ENCODE measurements at regions not wholly inside any gene's neighbourhood (a gene's known extent, or its start where the extent isn't known, plus 50 kb on each side); places are given as distances from the start of the nearest gene placed in this dataset.

DNA sequence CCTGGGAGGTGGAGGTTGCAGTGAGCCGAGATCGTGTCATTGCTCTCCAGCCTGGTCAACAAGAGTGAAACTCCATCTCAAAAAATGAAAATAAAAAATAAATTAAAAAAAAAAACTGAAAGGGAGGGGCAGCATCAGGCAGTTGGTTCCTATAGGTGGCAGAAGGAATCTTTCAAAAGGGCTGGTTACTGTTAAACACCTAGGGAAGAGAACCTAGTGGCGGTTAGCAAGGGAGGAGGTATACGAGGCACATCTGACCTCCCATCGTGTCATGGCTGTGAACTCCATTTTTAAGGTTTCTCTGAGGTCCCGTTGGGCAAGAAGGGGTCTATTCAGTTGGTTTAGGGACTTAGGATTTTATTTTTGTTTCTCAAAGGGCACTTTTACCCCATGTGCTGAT is 150.1 kb downstream of the SLC7A11 start:
- POLR2A ChIA-PET = no interaction called here
- no peak overlapping the region for H2AFZ ChIP-seq (ENCODE audit: low read length)
- no peaks in the 10 kb centered on the region for H3K4me1 ChIP-seq (ENCODE audit: insufficient read depth, low read length, poor library complexity, severe bottlenecking)
- H3K9me3 ChIP-seq (ENCODE audit: low read length) = no peaks in the 10 kb centered on the region
- no TSS peak for BruUV-seq (replicated peaks)
- no peak overlapping the region for H3K4me3 ChIP-seq (ENCODE audit: low read depth, low read length, poor library complexity, severe bottlenecking)
- H3K79me2 ChIP-seq (ENCODE audit: insufficient read depth, low read depth, low read length) = no peaks in the 10 kb centered on the region
- no peak overlapping the region for H3K27ac ChIP-seq (ENCODE audit: low read depth, low read length, poor library complexity, severe bottlenecking)
- no peak for DNase-seq (ENCODE audit: low spot score)
- no peak overlapping the region for H3K4me2 ChIP-seq (ENCODE audit: low read length)
- H3K9me2 ChIP-seq (ENCODE audit: insufficient read depth, low read length) = no peaks in the 10 kb centered on the region
- no peaks in the 10 kb centered on the region for H3K36me3 ChIP-seq (ENCODE audit: insufficient read depth, low read length)
- CTCF ChIA-PET (ENCODE audit: unreplicated experiment) = no interaction called here
- TF ChIP-seq EZH2phosphoT487 (IDR thresholded peaks at IDR 0.05; ENCODE audit: borderline replicate concordance, low read depth, low read length) = no peak
- TF ChIP-seq, protein P1, sequence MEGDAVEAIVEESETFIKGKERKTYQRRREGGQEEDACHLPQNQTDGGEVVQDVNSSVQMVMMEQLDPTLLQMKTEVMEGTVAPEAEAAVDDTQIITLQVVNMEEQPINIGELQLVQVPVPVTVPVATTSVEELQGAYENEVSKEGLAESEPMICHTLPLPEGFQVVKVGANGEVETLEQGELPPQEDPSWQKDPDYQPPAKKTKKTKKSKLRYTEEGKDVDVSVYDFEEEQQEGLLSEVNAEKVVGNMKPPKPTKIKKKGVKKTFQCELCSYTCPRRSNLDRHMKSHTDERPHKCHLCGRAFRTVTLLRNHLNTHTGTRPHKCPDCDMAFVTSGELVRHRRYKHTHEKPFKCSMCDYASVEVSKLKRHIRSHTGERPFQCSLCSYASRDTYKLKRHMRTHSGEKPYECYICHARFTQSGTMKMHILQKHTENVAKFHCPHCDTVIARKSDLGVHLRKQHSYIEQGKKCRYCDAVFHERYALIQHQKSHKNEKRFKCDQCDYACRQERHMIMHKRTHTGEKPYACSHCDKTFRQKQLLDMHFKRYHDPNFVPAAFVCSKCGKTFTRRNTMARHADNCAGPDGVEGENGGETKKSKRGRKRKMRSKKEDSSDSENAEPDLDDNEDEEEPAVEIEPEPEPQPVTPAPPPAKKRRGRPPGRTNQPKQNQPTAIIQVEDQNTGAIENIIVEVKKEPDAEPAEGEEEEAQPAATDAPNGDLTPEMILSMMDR (conservative IDR thresholded peaks at IDR 0.05; ENCODE audit: low read length) = no peak
- no peaks in the 10 kb centered on the region for H4K20me1 ChIP-seq (ENCODE audit: insufficient read depth, low read length)
- intact Hi-C loops (cut with micrococcal nuclease; ENCODE audit: unreplicated experiment) = no loop called here

DNA sequence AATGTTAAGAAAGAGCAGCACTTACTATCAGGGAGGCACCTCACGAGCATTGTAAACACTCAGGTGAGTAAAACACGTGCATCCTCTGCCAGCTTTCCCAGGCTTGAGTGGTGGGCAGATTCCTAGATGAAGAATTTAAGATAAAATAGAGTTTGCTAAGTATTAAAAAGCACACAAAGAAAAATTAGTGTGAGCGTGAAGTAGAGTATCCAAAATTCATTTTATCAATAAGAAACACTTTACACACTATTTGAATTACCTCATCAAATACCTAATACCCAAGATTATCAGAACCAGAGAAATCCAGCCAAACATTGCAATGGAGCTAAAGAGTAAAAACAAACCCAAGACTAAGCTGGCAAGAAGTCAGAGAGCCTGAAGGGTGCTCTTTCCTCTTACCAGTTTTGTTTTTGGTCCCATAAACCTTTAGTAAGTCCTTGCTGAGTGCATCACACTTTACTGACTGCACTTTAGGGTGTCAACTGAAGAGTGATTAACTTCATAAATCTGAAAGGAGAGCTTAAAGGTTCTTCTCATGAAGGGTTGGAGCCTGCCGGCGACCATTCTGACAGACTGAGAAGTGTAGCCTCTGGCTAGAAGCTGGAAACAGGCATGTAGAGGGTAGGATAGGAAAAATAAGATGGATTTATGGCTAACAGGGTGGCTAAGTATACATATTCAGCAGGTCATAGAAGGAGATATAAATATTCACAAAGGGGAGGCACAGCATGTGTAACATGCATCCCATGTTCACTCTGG is 151.1 kb downstream of the SLC7A11 start:
- ChIA-PET CTCF (ENCODE audit: unreplicated experiment) (interaction anchor here (0.8 to 1.8 kb wide), 3 partner anchors 10 to 780 kb away, joined by 3 to 6 read pairs (median 3); no protein-coding TSS in a partner anchor), POLR2A (interaction anchor here (0.8 to 2.0 kb wide), 7 partner anchors 9 to 97 kb away, joined by 3 to 10 read pairs (median 3); no protein-coding TSS in a partner anchor)
- H3K27ac ChIP-seq (ENCODE audit: low read depth, low read length, poor library complexity, severe bottlenecking) = no peak overlapping the region
- no peaks in the 10 kb centered on the region for H3K36me3 ChIP-seq (ENCODE audit: insufficient read depth, low read length)
- peak overlapping the region; percentile 23; the same call in 1 of the 2 replicates for H2AFZ ChIP-seq (ENCODE audit: low read length)
- intact Hi-C loops (cut with micrococcal nuclease; ENCODE audit: unreplicated experiment) = loop anchor here (1.0 to 2.0 kb wide), 2 partner anchors 56 to 92 kb away; no protein-coding TSS in a partner anchor
- no peak for TF ChIP-seq EZH2phosphoT487 (IDR thresholded peaks at IDR 0.05; ENCODE audit: borderline replicate concordance, low read depth, low read length)
- TF ChIP-seq, protein P1 (conservative IDR thresholded peaks at IDR 0.05; ENCODE audit: low read length) = no peak
- H3K9me3 ChIP-seq (ENCODE audit: low read length) = no peaks in the 10 kb centered on the region
- no peak for DNase-seq (ENCODE audit: low spot score)
- H3K4me1 ChIP-seq (ENCODE audit: insufficient read depth, low read length, poor library complexity, severe bottlenecking) = no peaks in the 10 kb centered on the region
- H3K4me3 ChIP-seq (ENCODE audit: low read depth, low read length, poor library complexity, severe bottlenecking) = no peak overlapping the region
- 0 out of 2 replicates have a peak overlapping the region, but pooled peaks have one; percentile 14 for H3K4me2 ChIP-seq (ENCODE audit: low read length)
- no peaks in the 10 kb centered on the region for H4K20me1 ChIP-seq (ENCODE audit: insufficient read depth, low read length)
- BruUV-seq (replicated peaks) = no TSS peak
- H3K9me2 ChIP-seq (ENCODE audit: insufficient read depth, low read length) = no peaks in the 10 kb centered on the region
- H3K79me2 ChIP-seq (ENCODE audit: insufficient read depth, low read depth, low read length) = no peaks in the 10 kb centered on the region
